ENCODE measurements at regions not wholly inside any gene's neighbourhood (a gene's known extent, or its start where the extent isn't known, plus 50 kb on each side); places are given as distances from the start of the nearest gene placed in this dataset.

DNA sequence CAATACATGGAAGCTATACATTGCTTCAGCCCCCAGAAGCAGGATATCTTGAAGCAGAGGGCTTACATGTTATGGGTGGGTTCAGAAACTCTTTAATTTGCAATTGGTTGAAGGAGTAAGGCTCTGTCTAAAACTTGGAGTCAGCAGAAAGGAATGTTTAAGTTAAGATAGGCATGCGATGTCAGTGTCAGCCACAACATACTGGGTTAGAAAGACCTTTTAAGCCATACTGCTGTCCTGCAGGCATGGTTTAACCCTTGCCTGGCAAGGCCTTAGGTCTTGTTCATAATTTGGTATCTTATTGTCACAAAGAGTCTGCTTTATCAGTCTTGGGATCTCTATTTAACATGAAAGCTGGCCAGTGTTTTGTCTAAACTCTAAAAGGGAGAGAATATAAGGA lies 1619.6 kb upstream of the WWC1 start:
- TF ChIP-seq CTCF (IDR thresholded peaks at IDR 0.05; ENCODE audit: poor library complexity, severe bottlenecking) (no peak), RAD21 (conservative IDR thresholded peaks at IDR 0.05) (no peak), MXI1 (conservative IDR thresholded peaks at IDR 0.05; ENCODE audit: poor library complexity, severe bottlenecking) (no peak), POLR2AphosphoS5 (IDR thresholded peaks at IDR 0.05) (no peak), EZH2 (IDR thresholded peaks at IDR 0.05; ENCODE audit: borderline replicate concordance, insufficient read depth, low read length, poor library complexity, severe bottlenecking) (no peak)
- TF ChIP-seq, protein P1, sequence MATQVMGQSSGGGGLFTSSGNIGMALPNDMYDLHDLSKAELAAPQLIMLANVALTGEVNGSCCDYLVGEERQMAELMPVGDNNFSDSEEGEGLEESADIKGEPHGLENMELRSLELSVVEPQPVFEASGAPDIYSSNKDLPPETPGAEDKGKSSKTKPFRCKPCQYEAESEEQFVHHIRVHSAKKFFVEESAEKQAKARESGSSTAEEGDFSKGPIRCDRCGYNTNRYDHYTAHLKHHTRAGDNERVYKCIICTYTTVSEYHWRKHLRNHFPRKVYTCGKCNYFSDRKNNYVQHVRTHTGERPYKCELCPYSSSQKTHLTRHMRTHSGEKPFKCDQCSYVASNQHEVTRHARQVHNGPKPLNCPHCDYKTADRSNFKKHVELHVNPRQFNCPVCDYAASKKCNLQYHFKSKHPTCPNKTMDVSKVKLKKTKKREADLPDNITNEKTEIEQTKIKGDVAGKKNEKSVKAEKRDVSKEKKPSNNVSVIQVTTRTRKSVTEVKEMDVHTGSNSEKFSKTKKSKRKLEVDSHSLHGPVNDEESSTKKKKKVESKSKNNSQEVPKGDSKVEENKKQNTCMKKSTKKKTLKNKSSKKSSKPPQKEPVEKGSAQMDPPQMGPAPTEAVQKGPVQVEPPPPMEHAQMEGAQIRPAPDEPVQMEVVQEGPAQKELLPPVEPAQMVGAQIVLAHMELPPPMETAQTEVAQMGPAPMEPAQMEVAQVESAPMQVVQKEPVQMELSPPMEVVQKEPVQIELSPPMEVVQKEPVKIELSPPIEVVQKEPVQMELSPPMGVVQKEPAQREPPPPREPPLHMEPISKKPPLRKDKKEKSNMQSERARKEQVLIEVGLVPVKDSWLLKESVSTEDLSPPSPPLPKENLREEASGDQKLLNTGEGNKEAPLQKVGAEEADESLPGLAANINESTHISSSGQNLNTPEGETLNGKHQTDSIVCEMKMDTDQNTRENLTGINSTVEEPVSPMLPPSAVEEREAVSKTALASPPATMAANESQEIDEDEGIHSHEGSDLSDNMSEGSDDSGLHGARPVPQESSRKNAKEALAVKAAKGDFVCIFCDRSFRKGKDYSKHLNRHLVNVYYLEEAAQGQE (IDR thresholded peaks at IDR 0.05; ENCODE audit: borderline replicate concordance) = no peak
